ENCODE measurements at regions not wholly inside any gene's neighbourhood (a gene's known extent, or its start where the extent isn't known, plus 50 kb on each side); places are given as distances from the start of the nearest gene placed in this dataset.

GRCh38 chr7:81873559-81873958 lies 103.7 kb upstream of the HGF start:
- Histone ChIP-seq H3K4me2 (ENCODE audit: low read depth, low read length, poor library complexity, severe bottlenecking) (no peak overlapping the region), H3K4me3 (ENCODE audit: insufficient read depth, low read length, poor library complexity, severe bottlenecking) (no peak overlapping the region), H3K27ac (ENCODE audit: low read depth, low read length) (no peak overlapping the region), H2AFZ (ENCODE audit: low read depth, low read length, severe bottlenecking) (no peak overlapping the region), H3K9ac (ENCODE audit: low read length) (no peak overlapping the region), H4K20me1 (ENCODE audit: low read depth, low read length) (no peaks in the 10 kb centered on the region), H3K27me3 (ENCODE audit: low read length) (no peaks in the 10 kb centered on the region), H3K9me2 (replicated peaks; ENCODE audit: insufficient read depth, low read length) (no peaks in the 10 kb centered on the region), H3K9me3 (ENCODE audit: insufficient read depth, low read length) (no peaks in the 10 kb centered on the region), H3F3A (ENCODE audit: insufficient read depth) (no peaks in the 10 kb centered on the region), H3K36me3 (ENCODE audit: low read length) (no peaks in the 10 kb centered on the region), H3K79me2 (ENCODE audit: insufficient read depth, low read length) (no peaks in the 10 kb centered on the region)
- TF ChIP-seq, protein P1, sequence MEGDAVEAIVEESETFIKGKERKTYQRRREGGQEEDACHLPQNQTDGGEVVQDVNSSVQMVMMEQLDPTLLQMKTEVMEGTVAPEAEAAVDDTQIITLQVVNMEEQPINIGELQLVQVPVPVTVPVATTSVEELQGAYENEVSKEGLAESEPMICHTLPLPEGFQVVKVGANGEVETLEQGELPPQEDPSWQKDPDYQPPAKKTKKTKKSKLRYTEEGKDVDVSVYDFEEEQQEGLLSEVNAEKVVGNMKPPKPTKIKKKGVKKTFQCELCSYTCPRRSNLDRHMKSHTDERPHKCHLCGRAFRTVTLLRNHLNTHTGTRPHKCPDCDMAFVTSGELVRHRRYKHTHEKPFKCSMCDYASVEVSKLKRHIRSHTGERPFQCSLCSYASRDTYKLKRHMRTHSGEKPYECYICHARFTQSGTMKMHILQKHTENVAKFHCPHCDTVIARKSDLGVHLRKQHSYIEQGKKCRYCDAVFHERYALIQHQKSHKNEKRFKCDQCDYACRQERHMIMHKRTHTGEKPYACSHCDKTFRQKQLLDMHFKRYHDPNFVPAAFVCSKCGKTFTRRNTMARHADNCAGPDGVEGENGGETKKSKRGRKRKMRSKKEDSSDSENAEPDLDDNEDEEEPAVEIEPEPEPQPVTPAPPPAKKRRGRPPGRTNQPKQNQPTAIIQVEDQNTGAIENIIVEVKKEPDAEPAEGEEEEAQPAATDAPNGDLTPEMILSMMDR (IDR thresholded peaks at IDR 0.05; ENCODE audit: insufficient read depth, low read length, poor library complexity, severe bottlenecking): no peak
- no peak for TF ChIP-seq EZH2phosphoT487 (conservative IDR thresholded peaks at IDR 0.05; ENCODE audit: low read length)

DNA sequence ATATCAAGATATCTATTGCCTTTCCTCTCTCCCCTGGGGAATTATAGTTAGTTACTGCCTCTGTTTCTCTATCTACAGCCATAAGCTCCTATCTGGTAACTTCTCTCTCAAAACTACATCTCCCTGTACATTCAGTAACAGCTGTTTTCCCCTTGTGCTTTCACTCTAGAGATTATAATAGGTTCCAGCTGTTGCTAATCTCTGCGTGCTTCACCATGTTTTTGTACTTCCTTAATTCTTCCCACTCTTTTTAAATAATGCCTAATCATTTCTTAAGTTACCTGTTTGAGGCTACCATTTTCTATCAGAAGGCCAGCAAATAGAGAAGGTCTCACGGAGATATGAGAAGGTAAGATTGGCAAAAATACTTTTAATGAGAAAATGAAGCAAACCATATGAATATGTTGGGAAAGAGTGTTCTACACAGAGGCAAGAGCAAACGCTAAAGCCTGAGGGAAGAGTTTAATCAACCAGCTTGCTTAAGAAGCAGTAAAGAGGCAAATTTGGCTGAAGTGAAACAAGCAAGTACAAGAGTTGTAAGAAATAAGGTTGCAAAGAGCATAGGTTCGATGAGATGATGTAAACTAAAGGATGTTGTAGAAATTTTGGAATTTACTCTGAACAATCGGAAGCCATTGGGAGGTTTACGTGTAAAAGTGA lies 101.9 kb upstream of the HGF start:
- H3K27me3 ChIP-seq (ENCODE audit: low read length): no peaks in the 10 kb centered on the region
- H3K9ac ChIP-seq (ENCODE audit: low read length): no peak overlapping the region
- no peaks in the 10 kb centered on the region for H4K20me1 ChIP-seq (ENCODE audit: low read depth, low read length)
- no peaks in the 10 kb centered on the region for H3K36me3 ChIP-seq (ENCODE audit: low read length)
- H3K79me2 ChIP-seq (ENCODE audit: insufficient read depth, low read length): no peaks in the 10 kb centered on the region
- no peak overlapping the region for H2AFZ ChIP-seq (ENCODE audit: low read depth, low read length, severe bottlenecking)
- H3K4me2 ChIP-seq (ENCODE audit: low read depth, low read length, poor library complexity, severe bottlenecking): no peak overlapping the region
- H3F3A ChIP-seq (ENCODE audit: insufficient read depth): no peaks in the 10 kb centered on the region
- H3K9me3 ChIP-seq (ENCODE audit: insufficient read depth, low read length): no peaks in the 10 kb centered on the region
- H3K4me3 ChIP-seq (ENCODE audit: insufficient read depth, low read length, poor library complexity, severe bottlenecking): no peak overlapping the region
- H3K27ac ChIP-seq (ENCODE audit: low read depth, low read length): no peak overlapping the region
- no peak for TF ChIP-seq EZH2phosphoT487 (conservative IDR thresholded peaks at IDR 0.05; ENCODE audit: low read length)
- TF ChIP-seq, protein P1 (IDR thresholded peaks at IDR 0.05; ENCODE audit: insufficient read depth, low read length, poor library complexity, severe bottlenecking): no peak
- H3K9me2 ChIP-seq (replicated peaks; ENCODE audit: insufficient read depth, low read length): no peaks in the 10 kb centered on the region

- Histone ChIP-seq H4K20me1 (ENCODE audit: low read depth, low read length) (no peaks in the 10 kb centered on the region), H3K9ac (ENCODE audit: low read length) (no peak overlapping the region), H3K79me2 (ENCODE audit: insufficient read depth, low read length) (no peaks in the 10 kb centered on the region), H3K27ac (ENCODE audit: low read depth, low read length) (no peak overlapping the region), H3K27me3 (ENCODE audit: low read length) (no peaks in the 10 kb centered on the region), H2AFZ (ENCODE audit: low read depth, low read length, severe bottlenecking) (no peak overlapping the region), H3K4me2 (ENCODE audit: low read depth, low read length, poor library complexity, severe bottlenecking) (no peak overlapping the region), H3K4me3 (ENCODE audit: insufficient read depth, low read length, poor library complexity, severe bottlenecking) (no peak overlapping the region), H3K9me3 (ENCODE audit: insufficient read depth, low read length) (no peaks in the 10 kb centered on the region), H3K9me2 (replicated peaks; ENCODE audit: insufficient read depth, low read length) (no peaks in the 10 kb centered on the region), H3F3A (ENCODE audit: insufficient read depth) (no peaks in the 10 kb centered on the region), H3K36me3 (ENCODE audit: low read length) (no peaks in the 10 kb centered on the region)
- no peak for TF ChIP-seq EZH2phosphoT487 (conservative IDR thresholded peaks at IDR 0.05; ENCODE audit: low read length)
- TF ChIP-seq, protein P1 (IDR thresholded peaks at IDR 0.05; ENCODE audit: insufficient read depth, low read length, poor library complexity, severe bottlenecking): no peak
Observed at GRCh38 chr7:81870608-81871007, 100.8 kb upstream of the HGF start.

Measured in SU-DHL-6 (cell line).